CD4-positive, alpha-beta T cell treated with Interferon alpha-2 for 1 hour (primary cell): ENCODE measurements at regions not wholly inside any gene's neighbourhood (a gene's known extent, or its start where the extent isn't known, plus 50 kb on each side); places are given as distances from the start of the nearest gene placed in this dataset.

Experiments used
- DNase-seq, 2 donors: peaks; one replicate each; pipeline ENCODE4 v3.0.0-alpha.2; 2020 to 2022

DNA sequence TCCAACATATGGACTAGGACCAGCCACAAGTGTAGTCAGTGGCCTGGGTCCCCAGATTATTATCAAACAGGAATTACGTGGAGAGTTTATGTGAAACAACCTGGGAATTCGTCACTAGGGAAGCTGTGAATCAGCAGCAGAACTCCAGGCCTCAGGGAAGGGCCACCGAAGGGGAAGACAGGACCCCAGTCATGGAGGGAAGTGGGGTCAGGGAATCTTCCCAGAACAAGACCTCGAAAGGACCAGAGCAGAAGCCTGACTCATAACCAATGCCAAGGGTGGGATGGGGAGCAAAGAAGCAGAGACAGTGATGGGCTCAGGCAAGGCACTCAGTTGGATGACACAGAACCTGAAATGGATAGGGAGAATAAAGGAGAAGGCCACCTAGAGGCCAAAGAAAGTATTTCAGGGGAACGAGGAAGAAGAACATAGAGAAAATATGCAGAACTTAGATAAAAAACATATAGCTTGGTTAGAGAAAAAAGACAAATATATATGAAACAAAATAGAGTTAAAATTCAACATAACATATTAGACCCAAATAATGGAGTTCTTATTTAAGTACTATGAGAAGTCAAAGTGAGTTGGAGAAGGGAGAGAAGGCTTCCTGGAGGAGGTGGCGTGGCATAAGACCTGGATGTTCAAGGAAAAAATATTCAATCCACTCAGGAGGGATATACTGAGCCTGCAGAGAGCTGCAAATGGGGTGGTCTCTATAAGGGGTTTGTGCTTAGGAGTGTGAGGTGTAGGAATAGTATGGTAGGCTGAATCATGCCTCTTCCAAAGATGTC is 66.7 kb upstream of the CAST start:
- peak in 1 of 2 donors; percentile 37 for DNase-seq

DNA sequence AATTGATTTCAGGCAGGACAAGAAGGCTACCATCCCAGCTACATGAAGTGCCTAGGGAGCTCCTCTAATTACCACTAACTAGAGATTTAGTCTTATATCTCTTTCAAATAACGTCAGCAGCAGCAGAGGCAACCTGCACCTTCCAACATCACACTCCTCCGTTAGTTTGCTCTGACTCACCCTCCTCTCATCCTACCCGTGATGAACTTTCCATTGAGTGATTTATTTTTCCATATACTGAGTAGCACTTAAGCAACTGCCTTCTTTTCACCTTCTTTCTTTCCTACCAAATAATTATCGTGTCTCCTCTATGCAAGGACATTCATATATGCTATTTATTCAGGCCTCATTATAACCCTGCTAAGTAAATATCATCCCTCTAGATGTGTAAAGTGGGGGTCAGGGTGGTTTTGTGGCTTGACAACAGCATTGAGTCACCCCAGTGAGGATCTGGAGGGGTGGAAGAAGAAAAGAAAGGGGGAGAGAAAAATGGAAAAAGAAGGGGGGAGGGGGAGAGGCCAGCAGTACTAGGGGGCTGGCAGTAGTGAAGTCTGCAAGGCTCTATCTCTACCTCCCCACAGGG is 64.6 kb upstream of the CAST start:
- DNase-seq, result no peak

DNA sequence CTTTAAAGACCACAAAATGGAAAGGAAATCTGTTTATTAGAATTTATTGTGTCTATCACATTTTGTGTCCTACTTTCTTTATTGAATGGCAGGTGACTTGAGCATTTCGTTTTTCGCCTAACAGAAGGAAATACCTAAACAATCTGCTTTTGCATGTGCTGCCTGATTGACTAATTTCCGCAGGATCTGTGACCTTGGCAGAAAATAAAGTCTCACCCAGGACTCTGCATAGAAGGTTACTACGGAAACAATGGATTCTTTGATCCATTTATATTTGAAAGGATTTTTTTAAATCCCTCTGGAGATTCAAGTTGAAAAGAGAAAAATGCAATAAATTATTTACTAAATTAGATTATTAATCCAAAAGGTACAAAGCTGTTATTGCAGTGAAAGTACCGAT is 61.0 kb upstream of the CAST start:
- no peak for DNase-seq

DNA sequence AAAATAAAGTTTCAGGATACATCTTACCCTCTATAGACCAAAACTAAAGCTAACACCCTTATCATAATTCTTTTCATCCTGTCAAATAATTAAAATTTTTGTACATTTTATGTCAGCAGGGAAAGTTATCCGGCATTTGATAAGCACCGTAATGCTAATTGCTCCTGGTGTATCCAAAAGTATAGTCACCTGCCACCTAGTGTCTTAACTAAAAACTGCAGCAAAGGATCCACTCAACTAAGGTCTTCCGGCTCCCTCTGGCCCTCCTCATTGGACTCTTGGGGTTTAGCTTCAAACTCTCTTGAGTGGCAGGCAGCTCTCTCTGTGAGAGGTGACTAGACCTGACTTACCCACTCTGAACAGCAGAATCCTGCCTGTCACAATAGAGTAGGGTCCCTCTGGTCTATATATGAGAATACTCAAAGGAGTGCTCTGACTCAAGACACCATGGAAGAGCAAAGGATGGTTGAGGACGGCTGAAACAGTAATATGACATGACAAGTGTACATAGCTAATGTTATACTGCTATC is 60.4 kb upstream of the CAST start:
- peak; percentile 45 to 79 for DNase-seq

DNA sequence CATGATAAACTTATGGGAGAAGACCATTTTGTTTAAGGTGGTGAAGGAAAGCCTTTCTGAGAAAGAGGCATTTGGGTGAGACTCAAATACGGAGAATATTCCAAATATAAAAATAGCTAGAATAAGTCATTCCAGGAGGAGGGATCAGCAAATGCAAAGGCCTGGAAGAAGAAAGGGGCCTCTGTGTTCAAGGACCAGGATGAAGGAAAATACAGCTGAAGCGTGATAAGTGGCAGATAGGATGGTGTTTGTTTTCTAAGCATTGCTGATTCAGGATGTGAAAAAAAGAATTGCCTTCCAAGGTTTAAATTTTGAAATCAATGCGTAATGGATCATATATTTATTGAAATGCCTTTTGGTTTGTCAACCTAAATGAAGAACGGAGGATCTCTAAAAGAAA is 59.4 kb upstream of the CAST start:
- DNase-seq, result no peak

- DNase-seq, result no peak
These were observed 56.9 kb upstream of the CAST start for GRCh38 chr5:96605144-96605837.

DNA sequence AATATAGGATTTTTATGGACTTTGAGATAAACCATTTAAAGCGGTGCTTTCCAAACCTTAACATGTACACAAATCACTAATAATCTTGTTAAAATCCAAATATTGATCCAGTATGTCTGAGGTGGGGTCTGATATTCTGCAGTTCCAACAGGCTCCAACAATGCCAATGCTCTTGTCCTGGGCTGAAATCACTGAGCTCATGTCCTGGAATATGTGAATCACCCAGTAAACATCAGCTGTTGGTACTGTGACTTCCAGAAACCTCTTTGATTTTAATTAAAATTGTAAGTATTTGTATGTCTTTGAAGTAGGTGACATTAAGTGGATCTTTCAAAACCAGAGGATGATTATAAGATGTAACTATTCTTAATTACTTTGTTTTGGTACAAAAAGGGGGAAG is 52.8 kb upstream of the CAST start:
- no peak for DNase-seq

DNA sequence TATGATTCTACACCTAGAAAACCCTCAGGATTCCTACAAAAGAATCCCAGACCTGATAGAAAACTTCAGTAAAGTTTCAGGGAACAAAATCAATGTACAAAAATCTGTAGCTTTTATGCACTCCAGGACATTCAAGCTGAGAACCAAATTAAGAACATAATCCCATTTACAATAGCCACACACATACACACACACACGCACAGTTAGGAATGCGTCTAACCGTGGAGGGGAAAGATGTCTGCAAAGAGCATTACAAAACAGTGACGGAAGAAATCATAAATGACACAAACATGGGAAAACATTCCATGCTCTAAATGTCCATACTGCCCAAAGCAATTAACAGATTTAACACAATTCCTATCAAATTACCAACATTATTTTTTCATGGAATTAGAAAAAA is 51.4 kb upstream of the CAST start:
- no peak for DNase-seq

- DNase-seq, result no peak
These were observed 50.2 kb upstream of the CAST start for GRCh38 chr5:96611946-96612345.
